Adipocyte (in vitro differentiated cells): ENCODE measurements at regions not wholly inside any gene's neighbourhood (a gene's known extent, or its start where the extent isn't known, plus 50 kb on each side); places are given as distances from the start of the nearest gene placed in this dataset.

Experiments used
- DNase-seq: peaks from one replicate; pipeline ENCODE4 v3.0.0-alpha.2; 2015; ENCODE audit warnings: low read depth
- H3K27me3 ChIP-seq: replicated peaks from 2 replicates; pipeline ENCODE4 v1.7.0; 2013; ENCODE audit warnings: mild to moderate bottlenecking, low read length, moderate library complexity; ENCODE audit not compliant: control insufficient read depth, insufficient read depth
- H3K36me3 ChIP-seq: 2 replicates; pipeline ENCODE4 v1.7.0; 2013; ENCODE audit warnings: low read length, mild to moderate bottlenecking, moderate library complexity; ENCODE audit not compliant: control insufficient read depth, insufficient read depth, severe bottlenecking
- H3K4me1 ChIP-seq: 2 replicates; pipeline ENCODE4 v1.7.0; 2013; ENCODE audit warnings: mild to moderate bottlenecking, low read length, moderate library complexity; ENCODE audit not compliant: control insufficient read depth, insufficient read depth
- H3K4me3 ChIP-seq: 2 replicates; pipeline ENCODE4 v1.7.0; 2013; ENCODE audit warnings: mild to moderate bottlenecking, low read length, moderate library complexity
- H3K9ac ChIP-seq: 2 replicates; pipeline ENCODE4 v1.7.0; 2013; ENCODE audit warnings: mild to moderate bottlenecking, low read length, moderate library complexity
- H3K9me3 ChIP-seq: 2 replicates; pipeline ENCODE4 v1.7.0; 2013; ENCODE audit warnings: mild to moderate bottlenecking, low read length, moderate library complexity; ENCODE audit not compliant: control insufficient read depth

DNA sequence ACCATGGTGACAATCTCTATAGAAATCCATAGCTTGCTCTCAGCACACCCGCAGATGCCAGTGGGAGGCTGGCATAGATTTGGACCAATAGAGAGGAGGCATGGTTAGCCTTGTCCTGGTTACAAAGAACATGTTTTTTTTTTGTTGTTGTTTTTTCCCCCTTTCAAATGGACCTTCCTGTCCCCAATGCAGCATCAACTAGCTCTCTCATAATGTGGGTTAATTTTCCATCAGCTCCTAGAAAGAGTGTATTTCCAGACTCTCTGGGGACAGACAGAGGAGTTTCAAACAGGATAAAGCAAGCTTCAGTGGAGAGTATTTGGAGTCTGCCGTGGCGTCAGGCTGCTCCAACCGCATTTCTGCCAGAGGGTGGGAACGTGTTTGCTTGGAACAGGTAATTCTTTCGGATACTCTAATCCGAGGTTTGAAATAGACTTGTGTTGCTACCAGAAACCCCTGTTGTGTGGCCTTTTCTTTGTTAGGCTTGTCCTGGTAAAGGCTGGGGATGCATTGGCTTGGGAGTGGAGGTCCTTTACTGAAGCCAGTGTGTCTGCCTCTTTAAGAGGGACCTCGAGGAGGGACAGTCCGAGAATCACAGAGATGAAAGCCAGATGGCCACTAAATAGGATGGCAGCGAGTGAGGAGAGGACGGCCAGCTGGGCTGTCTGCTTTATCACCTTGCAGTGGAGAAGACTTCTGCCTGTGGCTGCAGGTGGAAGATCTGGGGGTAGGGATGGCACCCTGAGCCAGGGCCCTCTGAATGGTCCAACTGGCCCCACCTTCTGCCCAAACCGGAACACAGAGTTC is 130.5 kb upstream of the CPEB4 start:
- Histone ChIP-seq H3K4me1 (peaks cover 24% of the 10 kb centered on the region), H3K9ac (no peak overlapping the region), H3K4me3 (no peak overlapping the region), H3K27me3 (no peaks in the 10 kb centered on the region), H3K9me3 (no peaks in the 10 kb centered on the region), H3K36me3 (no peaks in the 10 kb centered on the region)
- DNase-seq: no peak

DNA sequence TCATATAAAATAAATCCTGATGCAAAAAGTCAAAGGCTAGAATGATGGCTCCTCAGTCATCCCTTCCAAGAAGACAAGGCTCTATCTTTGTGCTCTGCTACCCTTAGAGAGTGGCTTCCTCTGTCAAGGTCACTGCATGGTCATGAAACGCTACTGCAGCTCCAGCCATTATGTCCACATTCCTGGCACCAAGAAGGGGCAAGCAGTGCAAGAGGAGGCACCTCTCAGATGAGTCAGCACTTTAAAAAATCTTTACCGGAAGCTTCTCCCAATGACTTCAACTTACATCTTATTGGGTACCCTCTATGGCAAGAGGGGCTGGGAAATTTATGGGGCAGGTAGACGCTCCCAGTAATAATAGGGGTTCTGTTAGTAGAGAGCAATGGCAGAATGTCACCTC is 129.5 kb upstream of the CPEB4 start:
- H3K4me3 ChIP-seq: no peak overlapping the region
- no peaks in the 10 kb centered on the region for H3K27me3 ChIP-seq
- peaks cover 17% of the 10 kb centered on the region for H3K4me1 ChIP-seq
- DNase-seq: no peak
- no peaks in the 10 kb centered on the region for H3K36me3 ChIP-seq
- H3K9me3 ChIP-seq: no peaks in the 10 kb centered on the region
- no peak overlapping the region for H3K9ac ChIP-seq

- H3K9ac ChIP-seq: no peak overlapping the region
- H3K27me3 ChIP-seq: no peaks in the 10 kb centered on the region
- H3K4me1 ChIP-seq: peaks cover 21% of the 10 kb centered on the region
- no peaks in the 10 kb centered on the region for H3K36me3 ChIP-seq
- DNase-seq: no peak
- no peaks in the 10 kb centered on the region for H3K9me3 ChIP-seq
- no peak overlapping the region for H3K4me3 ChIP-seq
Observed at GRCh38 chr5:173759691-173760090, 128.5 kb upstream of the CPEB4 start.

- no peak for DNase-seq
- H3K4me1 ChIP-seq: peaks cover 27% of the 10 kb centered on the region
- no peak overlapping the region for H3K9ac ChIP-seq
- H3K4me3 ChIP-seq: no peak overlapping the region
- H3K27me3 ChIP-seq: no peaks in the 10 kb centered on the region
- no peaks in the 10 kb centered on the region for H3K9me3 ChIP-seq
- H3K36me3 ChIP-seq: no peaks in the 10 kb centered on the region
Observed at GRCh38 chr5:173760461-173761177, 127.5 kb upstream of the CPEB4 start.

DNA sequence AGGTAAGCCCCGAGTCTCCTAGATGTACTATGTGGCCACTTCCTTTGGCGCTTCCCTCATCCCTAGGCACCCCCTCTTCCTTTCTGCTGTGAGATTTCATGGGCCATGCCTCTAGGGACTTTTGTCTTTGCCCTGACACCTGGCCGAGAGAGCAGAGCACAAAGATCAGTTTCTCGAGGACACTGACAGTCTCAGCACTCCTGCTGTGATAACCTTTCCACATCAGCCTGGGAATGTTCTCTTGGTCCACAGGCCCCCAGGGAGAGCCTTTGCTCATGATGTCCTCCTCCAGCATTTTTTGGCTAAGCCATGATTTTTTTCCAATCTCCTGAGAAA is 127.0 kb upstream of the CPEB4 start:
- Histone ChIP-seq H3K36me3 (no peaks in the 10 kb centered on the region), H3K4me1 (peaks cover 30% of the 10 kb centered on the region), H3K9me3 (no peaks in the 10 kb centered on the region), H3K9ac (no peak overlapping the region), H3K4me3 (no peak overlapping the region), H3K27me3 (no peaks in the 10 kb centered on the region)
- DNase-seq: no peak

DNA sequence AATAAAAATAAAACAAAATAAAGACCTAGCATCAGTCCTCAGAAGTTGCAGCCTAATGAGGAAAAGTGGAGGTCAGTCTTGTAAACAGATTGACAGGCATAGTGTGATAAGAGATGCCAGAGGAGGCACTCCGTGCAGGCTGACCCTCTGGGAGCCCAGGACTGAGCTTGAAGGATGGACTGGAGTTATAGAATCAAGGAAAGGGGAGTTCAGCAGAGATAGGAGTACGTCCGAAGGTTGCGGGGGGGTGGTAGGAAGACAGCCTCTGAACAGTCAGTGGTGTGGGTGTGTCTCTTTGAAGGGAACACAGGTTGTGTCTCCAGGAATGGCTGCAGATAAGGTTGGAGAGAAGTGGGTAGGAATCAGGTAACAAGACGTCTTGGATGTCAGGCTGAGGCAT is 126.1 kb upstream of the CPEB4 start:
- Histone ChIP-seq H3K9ac (no peak overlapping the region), H3K36me3 (no peaks in the 10 kb centered on the region), H3K27me3 (no peaks in the 10 kb centered on the region), H3K4me3 (no peak overlapping the region), H3K9me3 (no peaks in the 10 kb centered on the region), H3K4me1 (peaks cover 34% of the 10 kb centered on the region)
- DNase-seq: no peak

DNA sequence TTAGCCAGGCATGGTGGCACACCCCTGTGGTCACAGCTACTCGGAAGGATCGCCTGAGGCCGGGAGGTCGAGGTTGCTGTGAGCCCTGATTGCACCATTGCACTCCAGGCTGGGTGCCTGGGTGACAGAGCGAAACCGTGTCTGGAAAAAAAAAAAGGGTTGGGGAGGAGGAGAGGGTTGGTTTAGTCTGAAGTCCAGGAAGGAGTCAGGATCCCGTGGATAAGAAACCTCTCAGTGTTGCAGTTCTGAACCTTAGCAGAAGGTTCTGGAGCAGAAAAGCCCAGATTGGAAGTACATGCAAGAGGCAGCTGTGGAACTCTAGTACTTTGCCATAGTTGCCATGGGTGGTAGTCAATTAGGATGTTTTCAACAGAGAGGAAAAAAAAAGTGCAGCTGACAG is 125.2 kb upstream of the CPEB4 start:
- H3K9ac ChIP-seq: no peak overlapping the region
- H3K4me1 ChIP-seq: peaks cover 34% of the 10 kb centered on the region
- no peak overlapping the region for H3K4me3 ChIP-seq
- H3K27me3 ChIP-seq: no peaks in the 10 kb centered on the region
- DNase-seq: no peak
- H3K36me3 ChIP-seq: no peaks in the 10 kb centered on the region
- no peaks in the 10 kb centered on the region for H3K9me3 ChIP-seq

DNA sequence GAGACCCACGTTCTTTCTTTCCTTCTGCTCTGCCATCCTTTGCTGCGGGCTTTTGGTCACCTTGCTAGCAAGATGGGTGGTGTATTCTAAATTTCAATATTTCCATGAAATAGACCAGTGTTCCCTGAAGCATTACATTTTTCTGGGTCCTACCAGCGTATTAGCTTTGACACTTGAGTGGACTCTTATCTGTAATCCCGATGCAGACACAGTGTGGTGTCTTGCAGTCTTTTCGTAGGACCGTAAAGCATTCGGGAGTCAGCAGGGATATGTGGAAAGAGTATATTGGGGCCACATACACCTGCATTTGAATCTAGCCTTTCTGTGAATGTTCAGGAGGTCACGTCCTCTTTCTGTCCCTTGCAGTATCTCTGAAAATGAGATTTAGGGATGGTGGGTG is 124.7 kb upstream of the CPEB4 start:
- peaks cover 34% of the 10 kb centered on the region for H3K4me1 ChIP-seq
- H3K9ac ChIP-seq: no peak overlapping the region
- H3K9me3 ChIP-seq: no peaks in the 10 kb centered on the region
- no peaks in the 10 kb centered on the region for H3K36me3 ChIP-seq
- no peaks in the 10 kb centered on the region for H3K27me3 ChIP-seq
- no peak overlapping the region for H3K4me3 ChIP-seq
- no peak for DNase-seq

DNA sequence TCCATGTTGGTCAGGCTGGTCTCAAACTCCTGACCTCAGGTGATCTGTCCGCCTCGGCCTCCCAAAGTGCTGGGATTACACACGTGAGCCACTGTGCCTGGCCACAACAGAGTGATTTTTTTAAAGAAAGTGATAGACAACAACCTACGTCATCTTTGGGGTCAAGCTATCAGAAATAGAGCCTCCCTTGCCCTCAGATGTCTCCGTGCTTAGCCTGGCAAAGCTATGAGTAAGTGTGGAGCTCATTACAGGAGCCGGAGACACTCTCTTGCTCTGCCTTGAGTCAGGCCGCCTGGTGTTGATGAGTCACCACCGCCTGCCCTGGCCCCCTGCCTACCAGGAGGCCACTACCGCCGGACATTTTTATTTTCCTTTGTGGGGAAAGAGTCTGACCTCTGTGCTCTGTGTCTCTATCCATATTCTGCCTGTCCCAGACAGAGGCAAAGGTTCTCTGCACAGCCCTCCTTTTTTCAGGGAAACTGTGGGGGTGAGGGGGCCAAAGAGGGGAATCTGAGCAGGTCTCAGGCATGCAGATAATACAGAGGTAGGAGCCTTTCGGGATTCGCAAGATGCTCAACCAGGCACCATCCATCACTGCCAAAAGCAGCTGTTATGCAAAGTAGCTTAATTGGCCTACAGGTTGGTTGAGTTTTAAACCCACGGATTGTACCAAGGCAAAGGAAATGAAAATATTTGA is 123.7 kb upstream of the CPEB4 start:
- Histone ChIP-seq H3K36me3 (no peaks in the 10 kb centered on the region), H3K4me3 (no peak overlapping the region), H3K9ac (no peak overlapping the region), H3K27me3 (no peaks in the 10 kb centered on the region), H3K4me1 (peaks cover 34% of the 10 kb centered on the region), H3K9me3 (no peaks in the 10 kb centered on the region)
- DNase-seq: peak; percentile 95

DNA sequence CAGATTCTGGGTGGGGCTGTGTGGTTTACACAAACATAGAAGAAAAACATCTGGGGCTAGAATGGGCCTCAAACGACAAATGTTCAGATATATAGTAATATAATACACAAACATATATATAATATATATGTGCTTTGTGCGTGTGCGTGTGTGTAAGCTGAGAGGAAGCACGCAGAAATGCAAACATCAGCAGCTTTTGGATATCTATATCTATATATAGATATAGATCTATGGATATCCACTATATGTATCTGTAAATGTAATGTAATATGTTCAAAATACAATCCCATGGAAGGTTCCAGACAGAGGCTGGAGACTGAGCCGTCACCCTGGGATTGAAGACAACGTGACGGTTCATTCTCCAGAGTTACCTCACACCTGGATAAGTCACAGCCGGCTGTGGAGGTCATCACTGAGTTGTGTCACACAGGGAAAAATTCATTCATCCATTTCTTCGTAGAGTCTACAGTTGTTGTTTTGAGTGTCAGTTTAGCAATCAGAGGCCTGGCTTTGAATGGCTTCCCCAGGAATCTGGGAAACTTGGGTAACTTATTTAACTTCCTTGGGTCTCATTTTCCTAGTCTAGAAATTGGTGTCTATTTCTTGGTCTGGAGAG is 123.0 kb upstream of the CPEB4 start:
- DNase-seq: no peak
- Histone ChIP-seq H3K27me3 (no peaks in the 10 kb centered on the region), H3K4me1 (peaks cover 34% of the 10 kb centered on the region), H3K9ac (no peak overlapping the region), H3K4me3 (no peak overlapping the region), H3K9me3 (no peaks in the 10 kb centered on the region), H3K36me3 (no peaks in the 10 kb centered on the region)

DNA sequence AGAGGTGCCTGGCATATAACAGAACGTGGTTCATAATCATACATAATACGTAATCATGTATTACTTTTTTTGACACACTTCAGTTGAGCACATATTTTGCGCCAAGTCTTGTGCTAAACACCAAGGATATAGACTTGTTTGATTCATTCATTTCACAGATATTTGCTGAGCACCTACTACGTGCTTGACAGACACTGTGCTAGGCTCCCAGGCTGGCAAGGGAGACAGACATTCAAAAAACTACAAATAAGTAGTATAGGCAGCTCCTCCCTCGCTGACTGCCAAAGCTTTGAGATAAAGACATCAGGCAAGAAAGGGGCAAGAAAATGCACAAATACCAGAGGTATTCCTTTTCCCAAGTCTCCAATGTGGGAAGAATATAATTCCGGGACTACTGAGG is 122.5 kb upstream of the CPEB4 start:
- Histone ChIP-seq H3K36me3 (no peaks in the 10 kb centered on the region), H3K4me1 (peaks cover 34% of the 10 kb centered on the region), H3K9me3 (no peaks in the 10 kb centered on the region), H3K4me3 (no peak overlapping the region), H3K9ac (no peak overlapping the region), H3K27me3 (no peaks in the 10 kb centered on the region)
- no peak for DNase-seq
